HepG2 (cell line): ENCODE measurements at regions not wholly inside any gene's neighbourhood (a gene's known extent, or its start where the extent isn't known, plus 50 kb on each side); places are given as distances from the start of the nearest gene placed in this dataset.

ENCODE experiments used
- ATAC-seq: fragments of 200-7000 bp; cut with Tn5 transposase; 3 replicates; pipeline ENCODE4 v1.9.1; 2020; ENCODE audit warnings: mild to moderate bottlenecking, moderate library complexity
- BruUV-seq: library from RNA; stranded (reverse); fragments of 400-500 nt; replicated peaks from 2 replicates; lab custom pipeline; 2021; lab: Mats Ljungman, UMichigan
- CTCF ChIA-PET: fragments of 300-600 bp; formaldehyde crosslinking; extraction: SDS; loops from one replicate; lab custom pipeline; 2021; ENCODE audit warnings: low total read pairs, inconsistent platforms, low intra/inter-chr PET ratio; lab: Yijun Ruan, JAX
- POLR2A ChIA-PET: fragments of 350-600 bp; sonication (Branson Sonifier 250); formaldehyde crosslinking; loops from one replicate; lab custom pipeline; 2020; ENCODE audit warnings: antibody characterized with exemption, inconsistent platforms; lab: Yijun Ruan, JAX
- DNase-seq: peaks from one replicate; pipeline ENCODE4 v3.0.0-alpha.2; 2015; ENCODE audit warnings: low spot score
- FAIRE-seq: peaks from 3 replicates; lab custom pipeline; 2011; peaks lifted over from hg19 to GRCh38; lab: Jason Lieb, UNC
- H2AFZ ChIP-seq: one replicate; pipeline ENCODE4 v1.6.1; 2011; ENCODE audit warnings: low read length, inconsistent platforms
- H3K27ac ChIP-seq: fragments of 300-600 bp; 3 replicates; pipeline ENCODE4 v1.8.0; 2011; ENCODE audit warnings: mixed run types, mild to moderate bottlenecking, mixed read lengths, low read length, inconsistent platforms; ENCODE audit not compliant: insufficient read depth; ENCODE audit errors: extremely low read length
- H3K27me3 ChIP-seq, 2 experiments: fragments of 200-600 bp in 1 of 2; 2 replicates in 1 of 2; 3 replicates in 1 of 2; pipeline versions ENCODE4 v1.6.0 to v1.8.0; 2011; ENCODE audit warnings: low read length in 2 of 2, mild to moderate bottlenecking in 2 of 2, moderate library complexity in 2 of 2, inconsistent platforms in 1 of 2; ENCODE audit not compliant: insufficient read depth in 2 of 2, control insufficient read depth in 1 of 2
- H3K36me3 ChIP-seq, 2 experiments: fragments of 200-600 bp in 1 of 2; replicated peaks in 1 of 2; 2 replicates in 1 of 2; 3 replicates in 1 of 2; pipeline versions ENCODE4 v1.5.1 to v1.8.0; 2011; ENCODE audit warnings: low read length in 2 of 2, inconsistent platforms in 1 of 2; ENCODE audit not compliant: insufficient read depth in 2 of 2, control insufficient read depth in 1 of 2
- H3K4me1 ChIP-seq: 2 replicates; pipeline ENCODE4 v1.5.1; 2012; ENCODE audit warnings: low read length, inconsistent platforms; ENCODE audit not compliant: insufficient read depth
- H3K4me2 ChIP-seq: 2 replicates; pipeline ENCODE4 v1.6.0; 2011; ENCODE audit warnings: low read depth, low read length, inconsistent platforms
- H3K4me3 ChIP-seq, 3 experiments: fragments of 200-600 bp in 1 of 3; sonication (generic), shearing (Covaris generic) in 1 of 3; replicated peaks in 1 of 3; 2 replicates each; pipeline ENCODE4 v1.5.1; 2011 to 2016; ENCODE audit warnings: low read length in 3 of 3, inconsistent platforms in 2 of 3, low read depth in 2 of 3, mild to moderate bottlenecking in 2 of 3, control low read depth in 1 of 3, mixed read lengths in 1 of 3; ENCODE audit not compliant: insufficient read depth in 1 of 3
- H3K79me2 ChIP-seq: one replicate; pipeline ENCODE4 v1.6.1; 2011; ENCODE audit warnings: low read length, inconsistent platforms; ENCODE audit not compliant: insufficient read depth
- H3K9ac ChIP-seq: 2 replicates; pipeline ENCODE4 v1.6.0; 2011; ENCODE audit warnings: mild to moderate bottlenecking, low read depth, low read length, inconsistent platforms; ENCODE audit not compliant: insufficient read depth
- H3K9me3 ChIP-seq: 2 replicates; pipeline ENCODE4 v1.5.1; 2012; ENCODE audit warnings: mild to moderate bottlenecking, low read length
- H4K20me1 ChIP-seq: 2 replicates; pipeline ENCODE4 v1.6.0; 2011; ENCODE audit warnings: inconsistent platforms, mild to moderate bottlenecking, low read length, moderate library complexity; ENCODE audit not compliant: insufficient read depth
- CCAR2 ChIP-seq: fragments of 200-400 bp; formaldehyde crosslinking; optimal IDR thresholded peaks from 2 replicates; pipeline ENCODE3; 2018; ENCODE audit warnings: low read depth, mild to moderate bottlenecking, low read length, moderate library complexity
- CERS6 ChIP-seq: sonication (generic); formaldehyde crosslinking; IDR thresholded peaks from 2 replicates; pipeline ENCODE4 v1.5.0; 2020; ENCODE audit warnings: missing genetic modification reagents
- DMAP1 ChIP-seq: IDR thresholded peaks from 2 replicates; pipeline ENCODE4 v1.6.1; 2016
- FLYWCH1 ChIP-seq: sonication (generic); formaldehyde crosslinking; IDR thresholded peaks from 2 replicates; pipeline ENCODE4 v1.8.1; 2023; ENCODE audit warnings: mild to moderate bottlenecking, missing genetic modification reagents
- FOXO1 ChIP-seq: sonication (generic); formaldehyde crosslinking; IDR thresholded peaks from 2 replicates; pipeline ENCODE4 v1.4.0; 2020; ENCODE audit warnings: missing genetic modification reagents
- HDAC1 ChIP-seq: sonication (generic); formaldehyde crosslinking; IDR thresholded peaks from 2 replicates; pipeline ENCODE4 v1.5.1; 2020; ENCODE audit warnings: mild to moderate bottlenecking, missing genetic modification reagents
- JUN ChIP-seq: sonication (generic); formaldehyde crosslinking; IDR thresholded peaks from 2 replicates; pipeline ENCODE4 v1.4.0; 2020; ENCODE audit warnings: mild to moderate bottlenecking, missing genetic modification reagents
- MIXL1 ChIP-seq: IDR thresholded peaks from 2 replicates; pipeline ENCODE4 v1.6.1; 2016
- RARG ChIP-seq: sonication (generic); formaldehyde crosslinking; IDR thresholded peaks from 2 replicates; pipeline ENCODE4 v1.4.0; 2020; ENCODE audit warnings: low read depth, mild to moderate bottlenecking, missing genetic modification reagents
- TEAD2 ChIP-seq: sonication (generic); formaldehyde crosslinking; IDR thresholded peaks from 2 replicates; pipeline ENCODE4 v1.9.0; 2021; ENCODE audit warnings: missing genetic modification reagents
- TGIF2 ChIP-seq: IDR thresholded peaks from 2 replicates; pipeline ENCODE4 v1.6.1; 2016; ENCODE audit warnings: control low read depth, missing compliant biosample characterization
- ZNF180 ChIP-seq: sonication (generic); formaldehyde crosslinking; IDR thresholded peaks from 2 replicates; pipeline ENCODE4 v1.4.0; 2020; ENCODE audit warnings: low read depth, missing genetic modification reagents, borderline replicate concordance
- ZNF737 ChIP-seq: sonication (generic); formaldehyde crosslinking; IDR thresholded peaks from 2 replicates; pipeline ENCODE4 v1.5.0; 2020; ENCODE audit warnings: missing genetic modification reagents, mild to moderate bottlenecking, borderline replicate concordance
- ZNF773 ChIP-seq: sonication (generic); formaldehyde crosslinking; IDR thresholded peaks from 2 replicates; pipeline ENCODE4 v1.4.0; 2020; ENCODE audit warnings: missing genetic modification reagents, borderline replicate concordance
- WGBS: methylation state at CpG from one replicate; pipeline ENCODE4 v1.1.6; 2017; ENCODE audit warnings: low lambda C conversion rate; 5-methylcytosine and 5-hydroxymethylcytosine counted together
- in situ Hi-C: cut with HindIII; loops from 2 replicates; pipeline ENCODE4 v1.10.0; 2017; ENCODE audit warnings: low pct_unique_long_range_greater_than_20kb; ENCODE audit not compliant: extremely low pct_ligation_motif_present
- intact Hi-C: fragments of 100-400 bp; cut with micrococcal nuclease; formaldehyde crosslinking; loops from one replicate; pipeline ENCODE4 v1.10.0; 2022; ENCODE audit not compliant: unreplicated experiment

GRCh38 chr9:105836936-105837660, 142.8 kb downstream of the TMEM38B start:
- no peak overlapping the region for H3K27ac ChIP-seq
- H3K9me3 ChIP-seq, result no peaks in the 10 kb centered on the region
- no peak overlapping the region for H3K4me2 ChIP-seq
- ATAC-seq (no peak), DNase-seq (no peak), FAIRE-seq (no peak)
- H3K4me3 ChIP-seq, result no peak overlapping the region
- in situ Hi-C loops (no loop called here), intact Hi-C loops (no loop called here)
- H3K79me2 ChIP-seq, result no peaks in the 10 kb centered on the region
- BruUV-seq, result no TSS peak
- no peaks in the 10 kb centered on the region for H4K20me1 ChIP-seq
- POLR2A ChIA-PET, result no interaction called here
- no peak overlapping the region for H3K9ac ChIP-seq
- no peak for TF ChIP-seq ZNF180 (CRISPR knock-in tag)
- no peak for TF ChIP-seq JUN
- no peak for TF ChIP-seq HDAC1 (CRISPR knock-in tag)
- TF ChIP-seq TEAD2 (CRISPR knock-in tag), result no peak
- no peak for TF ChIP-seq TGIF2
- no peak for TF ChIP-seq CERS6
- TF ChIP-seq CCAR2, result no peak
- TF ChIP-seq ZNF737, result no peak
- TF ChIP-seq ZNF773 (CRISPR knock-in tag), result no peak
- TF ChIP-seq FLYWCH1, result no peak
- TF ChIP-seq MIXL1 (CRISPR knock-in tag), result no peak
- no peak for TF ChIP-seq RARG (CRISPR knock-in tag)
- TF ChIP-seq DMAP1 (CRISPR knock-in tag), result no peak
- no peak for TF ChIP-seq FOXO1
- no peaks in the 10 kb centered on the region for H3K4me1 ChIP-seq
- H2AFZ ChIP-seq, result no peak overlapping the region
- CTCF ChIA-PET, result no interaction called here
- H3K36me3 ChIP-seq, result no peaks in the 10 kb centered on the region
- 43% methylated on average over 10 of the region's 10 CpGs for WGBS
- H3K27me3 ChIP-seq, result no peaks in the 10 kb centered on the region
